ENCODE measurements at regions not wholly inside any gene's neighbourhood (a gene's known extent, or its start where the extent isn't known, plus 50 kb on each side); places are given as distances from the start of the nearest gene placed in this dataset.

DNA sequence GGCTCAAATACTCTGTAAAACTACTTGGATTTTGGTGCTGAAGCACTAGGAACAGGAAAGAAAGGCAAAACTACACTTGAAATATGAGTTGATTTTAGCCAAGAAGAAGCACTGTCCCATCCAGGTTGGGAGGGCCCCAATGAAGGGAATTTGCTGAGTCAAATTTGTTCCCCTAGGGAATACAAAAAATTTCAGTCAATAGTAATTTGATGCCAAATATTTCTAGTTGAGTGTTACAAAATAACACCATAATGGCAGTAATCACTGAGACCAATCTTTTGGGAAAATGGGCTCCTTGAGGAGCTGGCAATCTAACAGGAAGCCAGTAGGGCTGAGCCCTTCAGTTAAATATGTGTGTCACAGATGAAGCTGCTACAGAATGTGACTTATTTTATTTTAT lies 896.9 kb downstream of the DIPK2A start:
- no peak for TF ChIP-seq TCF12 (IDR thresholded peaks at IDR 0.05; ENCODE audit: low read depth)
- TF ChIP-seq EP300 (IDR thresholded peaks at IDR 0.05; ENCODE audit: borderline replicate concordance) = no peak
- TF ChIP-seq RAD21 (IDR thresholded peaks at IDR 0.05; ENCODE audit: low read depth) = no peak
- TF ChIP-seq CREB1 (IDR thresholded peaks at IDR 0.05; ENCODE audit: low read depth) = no peak
- TF ChIP-seq FOXM1 (IDR thresholded peaks at IDR 0.05; ENCODE audit: borderline replicate concordance, low read depth) = no peak
- no peak for TF ChIP-seq TAF1 (IDR thresholded peaks at IDR 0.05; ENCODE audit: low read depth)
- TF ChIP-seq ZBTB7A (IDR thresholded peaks at IDR 0.05; ENCODE audit: low read depth) = no peak
- no peak for TF ChIP-seq CEBPB (IDR thresholded peaks at IDR 0.05)
- TF ChIP-seq, protein P1, sequence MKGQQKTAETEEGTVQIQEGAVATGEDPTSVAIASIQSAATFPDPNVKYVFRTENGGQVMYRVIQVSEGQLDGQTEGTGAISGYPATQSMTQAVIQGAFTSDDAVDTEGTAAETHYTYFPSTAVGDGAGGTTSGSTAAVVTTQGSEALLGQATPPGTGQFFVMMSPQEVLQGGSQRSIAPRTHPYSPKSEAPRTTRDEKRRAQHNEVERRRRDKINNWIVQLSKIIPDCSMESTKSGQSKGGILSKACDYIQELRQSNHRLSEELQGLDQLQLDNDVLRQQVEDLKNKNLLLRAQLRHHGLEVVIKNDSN (IDR thresholded peaks at IDR 0.05) = no peak
- no peak for TF ChIP-seq YY1 (IDR thresholded peaks at IDR 0.05; ENCODE audit: low read depth)
- no peak for TF ChIP-seq TEAD4 (IDR thresholded peaks at IDR 0.05)
- no peak for TF ChIP-seq NFIC (IDR thresholded peaks at IDR 0.05)
- TF ChIP-seq, protein P2, sequence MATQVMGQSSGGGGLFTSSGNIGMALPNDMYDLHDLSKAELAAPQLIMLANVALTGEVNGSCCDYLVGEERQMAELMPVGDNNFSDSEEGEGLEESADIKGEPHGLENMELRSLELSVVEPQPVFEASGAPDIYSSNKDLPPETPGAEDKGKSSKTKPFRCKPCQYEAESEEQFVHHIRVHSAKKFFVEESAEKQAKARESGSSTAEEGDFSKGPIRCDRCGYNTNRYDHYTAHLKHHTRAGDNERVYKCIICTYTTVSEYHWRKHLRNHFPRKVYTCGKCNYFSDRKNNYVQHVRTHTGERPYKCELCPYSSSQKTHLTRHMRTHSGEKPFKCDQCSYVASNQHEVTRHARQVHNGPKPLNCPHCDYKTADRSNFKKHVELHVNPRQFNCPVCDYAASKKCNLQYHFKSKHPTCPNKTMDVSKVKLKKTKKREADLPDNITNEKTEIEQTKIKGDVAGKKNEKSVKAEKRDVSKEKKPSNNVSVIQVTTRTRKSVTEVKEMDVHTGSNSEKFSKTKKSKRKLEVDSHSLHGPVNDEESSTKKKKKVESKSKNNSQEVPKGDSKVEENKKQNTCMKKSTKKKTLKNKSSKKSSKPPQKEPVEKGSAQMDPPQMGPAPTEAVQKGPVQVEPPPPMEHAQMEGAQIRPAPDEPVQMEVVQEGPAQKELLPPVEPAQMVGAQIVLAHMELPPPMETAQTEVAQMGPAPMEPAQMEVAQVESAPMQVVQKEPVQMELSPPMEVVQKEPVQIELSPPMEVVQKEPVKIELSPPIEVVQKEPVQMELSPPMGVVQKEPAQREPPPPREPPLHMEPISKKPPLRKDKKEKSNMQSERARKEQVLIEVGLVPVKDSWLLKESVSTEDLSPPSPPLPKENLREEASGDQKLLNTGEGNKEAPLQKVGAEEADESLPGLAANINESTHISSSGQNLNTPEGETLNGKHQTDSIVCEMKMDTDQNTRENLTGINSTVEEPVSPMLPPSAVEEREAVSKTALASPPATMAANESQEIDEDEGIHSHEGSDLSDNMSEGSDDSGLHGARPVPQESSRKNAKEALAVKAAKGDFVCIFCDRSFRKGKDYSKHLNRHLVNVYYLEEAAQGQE (IDR thresholded peaks at IDR 0.05; ENCODE audit: low read depth) = no peak
- no peak for TF ChIP-seq MAX (IDR thresholded peaks at IDR 0.05)
- no peak for TF ChIP-seq EGR1 (IDR thresholded peaks at IDR 0.05)

DNA sequence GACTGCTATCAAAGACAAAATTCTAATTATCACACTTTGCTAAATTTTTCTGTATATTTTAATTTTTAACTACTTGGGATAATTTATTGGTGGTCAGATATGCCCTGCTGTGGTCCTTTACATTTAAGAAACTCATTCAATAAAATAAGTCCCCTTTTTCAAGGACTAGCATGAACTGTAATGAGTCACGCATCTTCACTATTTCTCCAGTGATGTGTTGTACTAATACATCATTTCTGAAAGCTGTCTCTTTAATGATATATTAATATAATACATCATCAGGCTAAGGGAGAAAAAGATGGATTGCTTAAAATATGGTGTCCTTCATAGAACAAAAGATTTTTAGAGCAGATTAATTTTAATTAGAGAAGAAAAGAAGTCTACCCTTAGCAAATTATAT lies 901.4 kb downstream of the DIPK2A start:
- TF ChIP-seq ZBTB7A (IDR thresholded peaks at IDR 0.05; ENCODE audit: low read depth) (no peak), CEBPB (IDR thresholded peaks at IDR 0.05) (no peak), RAD21 (IDR thresholded peaks at IDR 0.05; ENCODE audit: low read depth) (no peak), TEAD4 (IDR thresholded peaks at IDR 0.05) (no peak), TCF12 (IDR thresholded peaks at IDR 0.05; ENCODE audit: low read depth) (no peak), NFIC (IDR thresholded peaks at IDR 0.05) (no peak), EGR1 (IDR thresholded peaks at IDR 0.05) (no peak), FOXM1 (IDR thresholded peaks at IDR 0.05; ENCODE audit: borderline replicate concordance, low read depth) (no peak), CREB1 (IDR thresholded peaks at IDR 0.05; ENCODE audit: low read depth) (no peak), EP300 (IDR thresholded peaks at IDR 0.05; ENCODE audit: borderline replicate concordance) (no peak), MAX (IDR thresholded peaks at IDR 0.05) (no peak), YY1 (IDR thresholded peaks at IDR 0.05; ENCODE audit: low read depth) (no peak), TAF1 (IDR thresholded peaks at IDR 0.05; ENCODE audit: low read depth) (no peak)
- TF ChIP-seq, protein P2 (IDR thresholded peaks at IDR 0.05; ENCODE audit: low read depth) = no peak
- TF ChIP-seq, protein P1 (IDR thresholded peaks at IDR 0.05) = no peak

- no peak for TF ChIP-seq CREB1 (IDR thresholded peaks at IDR 0.05; ENCODE audit: low read depth)
- TF ChIP-seq ZBTB7A (IDR thresholded peaks at IDR 0.05; ENCODE audit: low read depth) = no peak
- no peak for TF ChIP-seq RAD21 (IDR thresholded peaks at IDR 0.05; ENCODE audit: low read depth)
- TF ChIP-seq TCF12 (IDR thresholded peaks at IDR 0.05; ENCODE audit: low read depth) = no peak
- TF ChIP-seq, protein P2 (IDR thresholded peaks at IDR 0.05; ENCODE audit: low read depth) = no peak
- TF ChIP-seq EP300 (IDR thresholded peaks at IDR 0.05; ENCODE audit: borderline replicate concordance) = no peak
- TF ChIP-seq TEAD4 (IDR thresholded peaks at IDR 0.05) = no peak
- no peak for TF ChIP-seq FOXM1 (IDR thresholded peaks at IDR 0.05; ENCODE audit: borderline replicate concordance, low read depth)
- TF ChIP-seq MAX (IDR thresholded peaks at IDR 0.05) = no peak
- no peak for TF ChIP-seq CEBPB (IDR thresholded peaks at IDR 0.05)
- TF ChIP-seq, protein P1 (IDR thresholded peaks at IDR 0.05) = no peak
- TF ChIP-seq TAF1 (IDR thresholded peaks at IDR 0.05; ENCODE audit: low read depth) = no peak
- no peak for TF ChIP-seq NFIC (IDR thresholded peaks at IDR 0.05)
- no peak for TF ChIP-seq YY1 (IDR thresholded peaks at IDR 0.05; ENCODE audit: low read depth)
- no peak for TF ChIP-seq EGR1 (IDR thresholded peaks at IDR 0.05)
These were observed 903.6 kb downstream of the DIPK2A start for GRCh38 chr3:144875211-144875610.
